GM21515 (cell line): ENCODE measurements at regions not wholly inside any gene's neighbourhood (a gene's known extent, or its start where the extent isn't known, plus 50 kb on each side); places are given as distances from the start of the nearest gene placed in this dataset.
"Not testable (repeated sequence)": the region's sequence is repeated elsewhere in the genome, so short reads cannot be mapped to it uniquely, and the experiment has no call there.

Source experiments
- ATAC-seq: cut with Tn5 transposase; IDR thresholded peaks from one replicate; pipeline ENCODE4 v1.9.1; 2021; ENCODE audit not compliant: unreplicated experiment

GRCh38 chr16:52113533-52114183, 433.3 kb downstream of the TOX3 start:
- no peak for ATAC-seq

GRCh38 chr16:52104993-52105392, 441.9 kb downstream of the TOX3 start:
- ATAC-seq = not testable (repeated sequence)

GRCh38 chr16:52103791-52104190, 443.2 kb downstream of the TOX3 start:
- no peak for ATAC-seq

GRCh38 chr16:52101246-52101645, 445.7 kb downstream of the TOX3 start:
- ATAC-seq = no peak

- ATAC-seq = no peak
Observed at GRCh38 chr16:52099382-52099781, 447.6 kb downstream of the TOX3 start.

- ATAC-seq = no peak
Observed at GRCh38 chr16:52095471-52095870, 451.5 kb downstream of the TOX3 start.

- no peak for ATAC-seq
Observed at GRCh38 chr16:52092126-52092525, 454.8 kb downstream of the TOX3 start.

- ATAC-seq = no peak
Observed at GRCh38 chr16:52090080-52090479, 456.9 kb downstream of the TOX3 start.

- ATAC-seq = no peak
Observed at GRCh38 chr16:52089476-52089875, 457.5 kb downstream of the TOX3 start.

GRCh38 chr16:52086901-52087300, 460.0 kb downstream of the TOX3 start:
- ATAC-seq = no peak

GRCh38 chr16:52078716-52079655, 468.0 kb downstream of the TOX3 start:
- no peak for ATAC-seq

- ATAC-seq = no peak
Observed at GRCh38 chr16:52077607-52078006, 469.3 kb downstream of the TOX3 start.

GRCh38 chr16:52076801-52077201, 470.1 kb downstream of the TOX3 start:
- no peak for ATAC-seq

- ATAC-seq = no peak
Observed at GRCh38 chr16:52076332-52076731, 470.6 kb downstream of the TOX3 start.

GRCh38 chr16:52074133-52074532, 472.8 kb downstream of the TOX3 start:
- ATAC-seq = no peak

GRCh38 chr16:52073024-52073423, 473.9 kb downstream of the TOX3 start:
- ATAC-seq = no peak

GRCh38 chr16:52071101-52071500, 475.8 kb downstream of the TOX3 start:
- no peak for ATAC-seq

GRCh38 chr16:52070341-52071057, 476.4 kb downstream of the TOX3 start:
- ATAC-seq = no peak

- ATAC-seq = no peak
Observed at GRCh38 chr16:52069866-52070265, 477.1 kb downstream of the TOX3 start.

- ATAC-seq = no peak
Observed at GRCh38 chr16:52068447-52069074, 478.4 kb downstream of the TOX3 start.

- no peak for ATAC-seq
Observed at GRCh38 chr16:52066962-52067361, 480.0 kb downstream of the TOX3 start.
